SK-N-SH (cell line): ENCODE measurements at regions not wholly inside any gene's neighbourhood (a gene's known extent, or its start where the extent isn't known, plus 50 kb on each side); places are given as distances from the start of the nearest gene placed in this dataset.

Experiments
- CTCF ChIA-PET: fragments of 300-600, 350-600 bp; formaldehyde crosslinking; extraction: SDS; loops from one replicate; lab custom pipeline; 2021; lab: Yijun Ruan, JAX
- POLR2A ChIA-PET: fragments of 350-600 bp; sonication (Branson Sonifier 250); formaldehyde crosslinking; extraction: SDS; loops from one replicate; lab custom pipeline; 2020; ENCODE audit warnings: antibody characterized with exemption, inconsistent platforms; lab: Yijun Ruan, JAX
- DNase-seq: peaks from one replicate; pipeline ENCODE4 v3.0.0; 2012
- H2AFZ ChIP-seq: fragments of 200-600 bp; sonication (generic); 2 replicates; pipeline ENCODE4 v1.8.1; 2016; ENCODE audit warnings: antibody characterized with exemption, mild to moderate bottlenecking, low read depth
- H3F3A ChIP-seq: fragments of 200-600 bp; sonication (generic); replicated peaks from 2 replicates; pipeline ENCODE3; 2016; ENCODE audit warnings: antibody characterized with exemption, mild to moderate bottlenecking; ENCODE audit not compliant: insufficient read depth
- H3K27ac ChIP-seq, 2 experiments: fragments of 200-500 bp in 1 of 2; fragments of 200-600 bp in 1 of 2; sonication (Bioruptor generic) in 1 of 2; sonication (generic), shearing (Covaris generic) in 1 of 2; 2 replicates each; pipeline versions ENCODE4 v1.5.1 to v1.6.1; 2014 to 2016; ENCODE audit warnings: low read depth in 2 of 2, inconsistent platforms in 1 of 2, low read length in 1 of 2, mild to moderate bottlenecking in 1 of 2, mixed read lengths in 1 of 2
- H3K27me3 ChIP-seq: fragments of 200-600 bp; sonication (generic), shearing (Covaris generic); 2 replicates; pipeline ENCODE4 v1.6.1; 2016; ENCODE audit warnings: mixed run types; ENCODE audit not compliant: insufficient read depth
- H3K36me3 ChIP-seq, 2 experiments: fragments of 200-500 bp in 1 of 2; fragments of 200-600 bp in 1 of 2; sonication (Bioruptor generic) in 1 of 2; sonication (generic) in 1 of 2; replicated peaks in 1 of 2; 2 replicates each; pipeline versions ENCODE3 to v1.5.1; 2014 to 2016; ENCODE audit warnings: low read length in 1 of 2, mild to moderate bottlenecking in 1 of 2; ENCODE audit not compliant: insufficient read depth in 2 of 2, control insufficient read depth in 1 of 2
- H3K4me1 ChIP-seq, 2 experiments: fragments of 200-500 bp in 1 of 2; fragments of 200-600 bp in 1 of 2; sonication (Bioruptor generic) in 1 of 2; sonication (generic), shearing (Covaris generic) in 1 of 2; 2 replicates each; pipeline versions ENCODE4 v1.5.1 to v1.6.1; 2014 to 2016; ENCODE audit warnings: low read depth in 1 of 2, low read length in 1 of 2, mixed run types in 1 of 2; ENCODE audit not compliant: insufficient read depth in 2 of 2, control insufficient read depth in 1 of 2
- H3K4me2 ChIP-seq: fragments of 200-600 bp; sonication (generic), shearing (Covaris generic); 2 replicates; pipeline ENCODE4 v1.6.1; 2017; ENCODE audit warnings: mixed run types
- H3K4me3 ChIP-seq, 2 experiments: fragments of 200-500 bp in 1 of 2; fragments of 200-600 bp in 1 of 2; sonication (Bioruptor generic) in 1 of 2; sonication (generic), shearing (Covaris generic) in 1 of 2; 2 replicates each; pipeline versions ENCODE4 v1.5.1 to v1.8.1; 2014 to 2016; ENCODE audit warnings: low read depth in 2 of 2, inconsistent platforms in 1 of 2, low read length in 1 of 2, mild to moderate bottlenecking in 1 of 2, mixed read lengths in 1 of 2, moderate library complexity in 1 of 2
- H3K79me2 ChIP-seq: fragments of 200-600 bp; sonication (generic); 2 replicates; pipeline ENCODE4 v1.8.1; 2017; ENCODE audit warnings: mild to moderate bottlenecking; ENCODE audit not compliant: insufficient read depth
- H3K9ac ChIP-seq: fragments of 200-600 bp; sonication (generic); 2 replicates; pipeline ENCODE4 v1.6.1; 2017; ENCODE audit warnings: mixed run types
- H3K9me2 ChIP-seq: fragments of 200-600 bp; sonication (generic); 2 replicates; pipeline ENCODE4 v1.6.1; 2017; ENCODE audit warnings: mixed run types
- H3K9me3 ChIP-seq: fragments of 200-600 bp; sonication (generic); 2 replicates; pipeline ENCODE4 v1.6.1; 2017; ENCODE audit warnings: mixed run types, mild to moderate bottlenecking, moderate library complexity
- H4K20me1 ChIP-seq: fragments of 200-600 bp; sonication (generic); 2 replicates; pipeline ENCODE4 v1.6.1; 2017; ENCODE audit warnings: mild to moderate bottlenecking, mixed run types; ENCODE audit not compliant: insufficient read depth
- FOSL2 ChIP-seq: IDR thresholded peaks from 2 replicates; pipeline ENCODE4 v1.4.0; 2012; ENCODE audit warnings: low read depth, mild to moderate bottlenecking, moderate library complexity, borderline replicate concordance
- FOXJ3 ChIP-seq: sonication (generic); formaldehyde crosslinking; IDR thresholded peaks from 2 replicates; pipeline ENCODE4 v1.5.1; 2020; ENCODE audit warnings: mild to moderate bottlenecking, missing genetic modification reagents
- FOXM1 ChIP-seq: IDR thresholded peaks from 2 replicates; pipeline ENCODE4 v1.4.0; 2012; ENCODE audit warnings: low read depth, mild to moderate bottlenecking
- MAX ChIP-seq: IDR thresholded peaks from 2 replicates; pipeline ENCODE4 v1.4.0; 2012; ENCODE audit warnings: low read depth
- MEF2A ChIP-seq: IDR thresholded peaks from 2 replicates; pipeline ENCODE4 v1.4.0; 2012; ENCODE audit warnings: low read depth, borderline replicate concordance
- MXI1 ChIP-seq: IDR thresholded peaks from 2 replicates; pipeline ENCODE4 v1.6.1; 2012; ENCODE audit warnings: mild to moderate bottlenecking, low read depth, low read length, improper control_type of control experiment
- POLR2AphosphoS5 ChIP-seq: IDR thresholded peaks from 2 replicates; pipeline ENCODE4 v1.6.1; 2012; ENCODE audit warnings: low read depth, low read length
- RCOR1 ChIP-seq: fragments of 150-350 bp; IDR thresholded peaks from 2 replicates; pipeline ENCODE4 v1.6.1; 2017; ENCODE audit warnings: antibody characterized with exemption, low read length
- RFX5 ChIP-seq: IDR thresholded peaks from 2 replicates; pipeline ENCODE4 v1.6.1; 2012; ENCODE audit warnings: mild to moderate bottlenecking, improper control_type of control experiment, low read length
- SMC3 ChIP-seq: IDR thresholded peaks from 2 replicates; pipeline ENCODE4 v1.6.1; 2012; ENCODE audit warnings: low read depth, low read length, improper control_type of control experiment
- YY1 ChIP-seq: IDR thresholded peaks from 2 replicates; pipeline ENCODE4 v1.4.0; 2012; ENCODE audit warnings: low read depth, mild to moderate bottlenecking
- WGBS: methylation state at CpG from one replicate; pipeline ENCODE4 v1.1.6; 2017; ENCODE audit warnings: low lambda C conversion rate; 5-methylcytosine and 5-hydroxymethylcytosine counted together
- TF ChIP-seq, protein P1 (sequence below): IDR thresholded peaks from 2 replicates; pipeline ENCODE4 v1.4.0; 2012; ENCODE audit warnings: low read depth, borderline replicate concordance

DNA sequence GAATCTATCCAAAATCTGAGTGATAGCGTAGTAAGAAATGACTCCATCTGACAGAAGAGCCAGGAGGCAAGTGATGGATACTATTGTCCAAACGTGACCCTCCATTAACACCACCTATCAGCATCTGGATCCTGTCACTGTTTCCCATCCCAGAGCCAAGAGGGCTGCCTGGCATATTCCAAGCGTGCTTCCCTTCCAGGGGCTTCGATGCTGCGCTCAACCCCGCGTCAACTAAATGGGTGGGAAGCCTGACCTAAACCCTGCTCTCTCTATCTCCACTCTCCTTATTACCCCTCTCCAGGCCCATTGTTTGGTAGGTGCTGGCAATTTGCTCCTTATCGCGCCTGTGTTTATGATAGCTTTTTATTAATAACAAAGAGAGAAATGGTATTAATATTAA, 83.2 kb downstream of the NR2F2 start (continued):
- no peak for TF ChIP-seq FOXM1
- TF ChIP-seq, all 33 proteins: peak for 0

GRCh38 chr15:96414875-96415274, 84.4 kb downstream of the NR2F2 start:
- WGBS = 8% methylated on average over 5 of the region's 8 CpGs
- Histone ChIP-seq H3K79me2 (no peaks in the 10 kb centered on the region), H3K9me2 (no peaks in the 10 kb centered on the region), H3K4me1 (peaks cover 0 to 6% of the 10 kb centered on the region in 2 experiments; a peak in 1 of 4 replicates), H4K20me1 (no peaks in the 10 kb centered on the region), H3K36me3 (no peaks in the 10 kb centered on the region), H3F3A (no peaks in the 10 kb centered on the region), H3K4me2 (no peak overlapping the region), H3K9me3 (no peaks in the 10 kb centered on the region), H2AFZ (no peak overlapping the region), H3K27ac (no peak overlapping the region), H3K27me3 (peaks cover 61% of the 10 kb centered on the region), H3K9ac (no peak overlapping the region), H3K4me3 (no peak overlapping the region)
- CTCF ChIA-PET = no interaction called here
- DNase-seq = no peak
- TF ChIP-seq SMC3 = no peak
- TF ChIP-seq FOSL2 = no peak
- TF ChIP-seq POLR2AphosphoS5 = no peak
- no peak for TF ChIP-seq RFX5
- no peak for TF ChIP-seq MXI1
- no peak for TF ChIP-seq YY1
- TF ChIP-seq MEF2A = no peak
- TF ChIP-seq MAX = no peak
- POLR2A ChIA-PET = no interaction called here

DNA sequence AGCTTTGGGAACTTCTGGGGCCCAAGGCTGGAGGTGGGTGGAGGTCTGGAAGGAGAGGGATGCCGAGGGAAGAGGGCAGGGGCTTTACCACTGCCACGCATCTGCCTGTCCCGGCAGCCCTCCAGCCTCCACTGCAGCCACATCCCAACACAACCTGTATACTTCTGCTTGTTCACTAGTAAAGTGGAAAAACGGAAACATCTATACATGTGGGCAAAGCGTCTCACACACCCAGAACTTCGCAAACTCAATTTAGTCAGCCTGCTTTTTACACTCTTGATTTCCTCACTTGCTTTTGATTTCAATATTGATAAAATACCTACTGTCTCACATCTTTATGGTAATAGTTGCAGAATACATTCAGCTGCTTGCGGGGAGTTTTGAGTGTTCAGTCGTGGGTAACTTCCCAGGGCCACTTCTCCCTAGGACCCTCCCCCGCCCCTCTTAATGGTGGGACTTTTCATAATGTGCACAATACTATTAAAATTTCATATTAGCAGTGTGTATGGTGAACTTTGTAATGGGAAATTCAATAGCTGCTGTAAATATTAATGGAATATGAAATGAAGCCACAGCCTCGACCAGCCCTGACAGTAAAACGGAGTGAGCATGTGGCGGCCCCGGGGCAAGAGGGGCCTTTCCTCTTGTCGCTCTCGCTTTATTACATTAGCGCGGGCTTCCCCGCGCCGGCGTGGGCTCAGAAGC, 85.2 kb downstream of the NR2F2 start:
- no peak overlapping the region for H3K9ac ChIP-seq
- POLR2A ChIA-PET = no interaction called here
- TF ChIP-seq RFX5 (no peak), FOXJ3 (CRISPR knock-in tag) (no peak), FOXM1 (no peak), RCOR1 (no peak)
- TF ChIP-seq, protein P1, sequence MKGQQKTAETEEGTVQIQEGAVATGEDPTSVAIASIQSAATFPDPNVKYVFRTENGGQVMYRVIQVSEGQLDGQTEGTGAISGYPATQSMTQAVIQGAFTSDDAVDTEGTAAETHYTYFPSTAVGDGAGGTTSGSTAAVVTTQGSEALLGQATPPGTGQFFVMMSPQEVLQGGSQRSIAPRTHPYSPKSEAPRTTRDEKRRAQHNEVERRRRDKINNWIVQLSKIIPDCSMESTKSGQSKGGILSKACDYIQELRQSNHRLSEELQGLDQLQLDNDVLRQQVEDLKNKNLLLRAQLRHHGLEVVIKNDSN = no peak
- TF ChIP-seq, all 33 proteins: peak for 0
- WGBS = 10% methylated on average over 12 of the region's 21 CpGs
- CTCF ChIA-PET = interaction anchor here (1.2 kb wide), 1 partner anchor 819 kb away, joined by 3 read pairs; no protein-coding TSS in a partner anchor
- H3K27me3 ChIP-seq = peaks cover 53% of the 10 kb centered on the region
- no peaks in the 10 kb centered on the region for H3K9me2 ChIP-seq
- no peak overlapping the region for H3K4me2 ChIP-seq
- H3K4me1 ChIP-seq = peaks cover 0 to 6% of the 10 kb centered on the region in 2 experiments; a peak in 1 of 4 replicates
- no peak overlapping the region for H2AFZ ChIP-seq
- no peaks in the 10 kb centered on the region for H3K79me2 ChIP-seq
- H3F3A ChIP-seq = no peaks in the 10 kb centered on the region
- no peaks in the 10 kb centered on the region for H3K9me3 ChIP-seq
- DNase-seq = no peak
- no peak overlapping the region for H3K27ac ChIP-seq
- no peak overlapping the region for H3K4me3 ChIP-seq
- H4K20me1 ChIP-seq = no peaks in the 10 kb centered on the region
- H3K36me3 ChIP-seq = no peaks in the 10 kb centered on the region
